OCI-LY1 (cell line): ENCODE measurements at regions not wholly inside any gene's neighbourhood (a gene's known extent, or its start where the extent isn't known, plus 50 kb on each side); places are given as distances from the start of the nearest gene placed in this dataset.
"Not testable (repeated sequence)": the region's sequence is repeated elsewhere in the genome, so short reads cannot be mapped to it uniquely, and the experiment has no call there.

Experiments
- H2AFZ ChIP-seq: fragments of 200-600 bp; sonication (generic), shearing (Covaris generic); 2 replicates; pipeline ENCODE4 v1.6.0; 2014; ENCODE audit warnings: antibody characterized with exemption, mild to moderate bottlenecking, low read length
- H3F3A ChIP-seq: fragments of 200-600 bp; sonication (generic), shearing (Covaris generic); 2 replicates; pipeline ENCODE4 v1.6.0; 2014; ENCODE audit warnings: mild to moderate bottlenecking, antibody characterized with exemption, low read length, moderate library complexity; ENCODE audit not compliant: insufficient read depth
- H3K27ac ChIP-seq: fragments of 200-600 bp; sonication (generic); 2 replicates; pipeline ENCODE4 v1.5.1; 2014; ENCODE audit warnings: low read length, mixed run types, mild to moderate bottlenecking, low read depth; ENCODE audit not compliant: poor library complexity, severe bottlenecking
- H3K27me3 ChIP-seq: fragments of 200-600 bp; sonication (generic); 2 replicates; pipeline ENCODE4 v1.6.0; 2014; ENCODE audit warnings: antibody characterized with exemption, mild to moderate bottlenecking, low read length, moderate library complexity; ENCODE audit not compliant: insufficient read depth
- H3K36me3 ChIP-seq: fragments of 200-600 bp; sonication (generic); 2 replicates; pipeline ENCODE4 v1.6.1; 2014; ENCODE audit warnings: mild to moderate bottlenecking, antibody characterized with exemption, low read length, moderate library complexity, mixed read lengths; ENCODE audit not compliant: insufficient read depth
- H3K4me1 ChIP-seq: fragments of 200-600 bp; sonication (generic); 2 replicates; pipeline ENCODE4 v1.5.1; 2014; ENCODE audit warnings: mild to moderate bottlenecking, low read length, moderate library complexity; ENCODE audit not compliant: insufficient read depth, severe bottlenecking
- H3K4me2 ChIP-seq: fragments of 200-600 bp; sonication (generic), shearing (Covaris generic); 2 replicates; pipeline ENCODE4 v1.6.1; 2014; ENCODE audit warnings: low read length
- H3K4me3 ChIP-seq: fragments of 200-600 bp; sonication (generic); 2 replicates; pipeline ENCODE4 v1.5.1; 2014; ENCODE audit warnings: low read length, low read depth, mild to moderate bottlenecking, mixed read lengths; ENCODE audit not compliant: poor library complexity, severe bottlenecking
- H3K79me2 ChIP-seq: fragments of 200-600 bp; shearing (Covaris generic); 2 replicates; pipeline ENCODE4 v1.6.1; 2016; ENCODE audit warnings: mixed run types, low read length, mixed read lengths; ENCODE audit not compliant: insufficient read depth
- H3K9ac ChIP-seq: fragments of 200-600 bp; sonication (generic), shearing (Covaris generic); 2 replicates; pipeline ENCODE4 v1.6.1; 2014; ENCODE audit warnings: mild to moderate bottlenecking, low read length, mixed read lengths
- H3K9me2 ChIP-seq: fragments of 200-600 bp; sonication (generic), shearing (Covaris generic); 2 replicates; pipeline ENCODE4 v1.6.1; 2014; ENCODE audit warnings: low read depth, mild to moderate bottlenecking, low read length, mixed read lengths
- H3K9me3 ChIP-seq: fragments of 200-600 bp; shearing (Covaris generic); 2 replicates; pipeline ENCODE4 v1.6.1; 2014; ENCODE audit warnings: low read length, mixed read lengths
- H4K20me1 ChIP-seq: fragments of 200-600 bp; sonication (generic), shearing (Covaris generic); 2 replicates; pipeline ENCODE4 v1.6.0; 2016; ENCODE audit warnings: mild to moderate bottlenecking, low read length; ENCODE audit not compliant: insufficient read depth
- EZH2 ChIP-seq: fragments of 200-600 bp; sonication (generic), shearing (Covaris generic); IDR thresholded peaks from 2 replicates; pipeline ENCODE4 v1.8.0; 2017; ENCODE audit warnings: borderline replicate concordance, mixed run types, mild to moderate bottlenecking, antibody characterized with exemption, low read length, moderate library complexity, mixed read lengths
- TF ChIP-seq, protein P1 (sequence below): fragments of 200-600 bp; sonication (generic), shearing (Covaris generic); IDR thresholded peaks from 2 replicates; pipeline ENCODE4 v1.5.1; 2017; ENCODE audit warnings: mild to moderate bottlenecking, antibody characterized with exemption, low read length, moderate library complexity, mixed read lengths

DNA sequence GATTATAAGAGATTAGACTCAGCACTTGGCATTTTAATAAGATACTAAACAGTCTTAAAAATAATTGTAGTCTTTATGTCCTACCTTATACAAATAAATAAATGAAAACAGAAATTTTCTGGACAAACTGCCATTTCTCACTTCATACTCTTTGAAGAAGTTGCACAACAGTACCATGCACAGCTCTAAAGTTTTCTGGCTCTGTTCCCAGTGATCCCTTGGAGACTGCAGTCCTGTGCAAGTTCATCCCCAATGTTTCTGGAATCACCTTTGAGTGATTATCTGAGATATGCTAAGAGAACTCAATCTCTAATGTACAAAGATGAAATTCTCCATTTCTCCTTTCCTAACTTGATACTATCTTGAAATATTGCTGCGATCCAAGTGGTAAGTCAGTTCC, 330.4 kb upstream of the EDIL3 start:
- Histone ChIP-seq H3K4me1 (no peaks in the 10 kb centered on the region), H3F3A (no peaks in the 10 kb centered on the region), H3K27ac (no peak overlapping the region), H3K4me2 (no peak overlapping the region), H2AFZ (no peak overlapping the region), H3K9ac (no peak overlapping the region), H4K20me1 (no peaks in the 10 kb centered on the region), H3K9me3 (no peaks in the 10 kb centered on the region), H3K4me3 (no peak overlapping the region), H3K36me3 (no peaks in the 10 kb centered on the region), H3K79me2 (no peaks in the 10 kb centered on the region), H3K27me3 (no peaks in the 10 kb centered on the region), H3K9me2 (no peaks in the 10 kb centered on the region)
- TF ChIP-seq, protein P1, sequence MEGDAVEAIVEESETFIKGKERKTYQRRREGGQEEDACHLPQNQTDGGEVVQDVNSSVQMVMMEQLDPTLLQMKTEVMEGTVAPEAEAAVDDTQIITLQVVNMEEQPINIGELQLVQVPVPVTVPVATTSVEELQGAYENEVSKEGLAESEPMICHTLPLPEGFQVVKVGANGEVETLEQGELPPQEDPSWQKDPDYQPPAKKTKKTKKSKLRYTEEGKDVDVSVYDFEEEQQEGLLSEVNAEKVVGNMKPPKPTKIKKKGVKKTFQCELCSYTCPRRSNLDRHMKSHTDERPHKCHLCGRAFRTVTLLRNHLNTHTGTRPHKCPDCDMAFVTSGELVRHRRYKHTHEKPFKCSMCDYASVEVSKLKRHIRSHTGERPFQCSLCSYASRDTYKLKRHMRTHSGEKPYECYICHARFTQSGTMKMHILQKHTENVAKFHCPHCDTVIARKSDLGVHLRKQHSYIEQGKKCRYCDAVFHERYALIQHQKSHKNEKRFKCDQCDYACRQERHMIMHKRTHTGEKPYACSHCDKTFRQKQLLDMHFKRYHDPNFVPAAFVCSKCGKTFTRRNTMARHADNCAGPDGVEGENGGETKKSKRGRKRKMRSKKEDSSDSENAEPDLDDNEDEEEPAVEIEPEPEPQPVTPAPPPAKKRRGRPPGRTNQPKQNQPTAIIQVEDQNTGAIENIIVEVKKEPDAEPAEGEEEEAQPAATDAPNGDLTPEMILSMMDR, result no peak
- TF ChIP-seq EZH2, result no peak

DNA sequence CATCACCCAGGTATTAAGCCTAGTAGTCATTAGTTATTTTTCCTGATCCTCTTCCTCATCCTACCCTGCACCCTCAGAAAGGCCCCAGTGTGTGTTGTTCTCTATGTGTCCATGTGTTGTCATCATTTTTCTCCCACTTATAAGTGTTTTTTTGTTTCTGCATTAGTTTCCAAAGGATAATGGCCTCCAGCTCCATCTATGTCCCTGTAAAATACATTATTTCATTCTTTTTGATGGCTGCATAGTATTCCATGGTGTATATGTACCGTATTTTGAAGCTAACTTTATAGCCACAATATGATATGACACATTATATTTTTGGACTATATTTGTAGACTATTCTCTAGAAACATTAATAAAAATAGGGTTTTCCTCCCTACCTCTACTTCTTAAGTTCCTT, 324.4 kb upstream of the EDIL3 start:
- Histone ChIP-seq H3K27ac (no peak overlapping the region), H3K36me3 (no peaks in the 10 kb centered on the region), H4K20me1 (no peaks in the 10 kb centered on the region), H3K4me1 (no peaks in the 10 kb centered on the region), H3K9me2 (no peaks in the 10 kb centered on the region), H3K9ac (no peak overlapping the region), H3K27me3 (no peaks in the 10 kb centered on the region), H2AFZ (no peak overlapping the region), H3K79me2 (no peaks in the 10 kb centered on the region), H3F3A (peaks cover 3% of the 10 kb centered on the region; the same call in 1 of the 2 replicates), H3K4me3 (no peak overlapping the region), H3K9me3 (no peaks in the 10 kb centered on the region), H3K4me2 (no peak overlapping the region)
- no peak for TF ChIP-seq EZH2
- TF ChIP-seq, protein P1, result no peak

GRCh38 chr5:84706678-84707641, 322.3 kb upstream of the EDIL3 start:
- Histone ChIP-seq H3K9me3 (no peaks in the 10 kb centered on the region), H3K9me2 (no peaks in the 10 kb centered on the region), H3K4me3 (no peak overlapping the region), H3F3A (peaks cover 3% of the 10 kb centered on the region; the same call in 1 of the 2 replicates), H3K27me3 (no peaks in the 10 kb centered on the region), H3K79me2 (no peaks in the 10 kb centered on the region), H2AFZ (no peak overlapping the region), H3K27ac (no peak overlapping the region), H4K20me1 (no peaks in the 10 kb centered on the region), H3K4me2 (no peak overlapping the region), H3K9ac (no peak overlapping the region), H3K36me3 (no peaks in the 10 kb centered on the region), H3K4me1 (no peaks in the 10 kb centered on the region)
- TF ChIP-seq EZH2, result no peak
- TF ChIP-seq, protein P1, result no peak

DNA sequence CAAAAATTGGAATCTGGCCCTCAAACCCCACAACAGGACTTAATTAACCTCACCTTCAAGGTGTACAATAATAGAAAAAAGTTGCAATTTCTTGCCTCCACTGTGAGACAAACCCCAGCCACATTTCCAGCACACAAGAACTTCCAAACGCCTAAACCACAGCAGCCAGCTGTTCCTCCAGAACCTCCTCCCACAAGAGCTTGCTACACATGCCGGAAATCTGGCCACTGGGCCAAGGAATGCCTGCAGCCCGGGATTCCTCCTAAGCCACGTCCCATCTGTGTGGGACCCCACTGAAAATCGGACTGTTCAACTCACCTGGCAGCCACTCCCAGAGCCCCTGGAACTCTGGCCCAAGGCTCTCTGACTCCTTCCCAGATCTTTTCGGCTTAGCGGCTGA, 315.9 kb upstream of the EDIL3 start:
- H3K4me3 ChIP-seq, H4K20me1 ChIP-seq, H3K27ac ChIP-seq, H3K27me3 ChIP-seq, H3K79me2 ChIP-seq, H2AFZ ChIP-seq, H3F3A ChIP-seq, H3K4me2 ChIP-seq, H3K9ac ChIP-seq, H3K4me1 ChIP-seq, H3K9me3 ChIP-seq, H3K36me3 ChIP-seq, H3K9me2 ChIP-seq: not testable (repeated sequence)
